Astrocyte (in vitro differentiated cells and primary cell): ENCODE measurements at regions not wholly inside any gene's neighbourhood (a gene's known extent, or its start where the extent isn't known, plus 50 kb on each side); places are given as distances from the start of the nearest gene placed in this dataset.

Source experiments
- DNase-seq: peaks from one replicate; pipeline ENCODE4 v3.0.0-alpha.2; 2010; ENCODE audit warnings: low read depth
- FAIRE-seq: peaks from 2 replicates; lab custom pipeline; 2011; peaks lifted over from hg19 to GRCh38; lab: Jason Lieb, UNC
- H2AFZ ChIP-seq: 2 replicates; pipeline ENCODE4 v1.6.0; 2012; ENCODE audit warnings: low read depth, low read length, inconsistent platforms
- H3K27ac ChIP-seq: 2 replicates; pipeline ENCODE4 v1.5.1; 2011; ENCODE audit warnings: low read depth, low read length, inconsistent platforms
- H3K27me3 ChIP-seq: 2 replicates; pipeline ENCODE4 v1.6.0; 2011; ENCODE audit warnings: low read length, inconsistent platforms; ENCODE audit not compliant: insufficient read depth
- H3K36me3 ChIP-seq: 2 replicates; pipeline ENCODE4 v1.5.1; 2011; ENCODE audit warnings: low read length, inconsistent platforms; ENCODE audit not compliant: insufficient read depth
- H3K4me1 ChIP-seq: 2 replicates; pipeline ENCODE4 v1.5.1; 2011; ENCODE audit warnings: low read length, inconsistent platforms; ENCODE audit not compliant: insufficient read depth
- H3K4me2 ChIP-seq: 2 replicates; pipeline ENCODE4 v1.6.0; 2012; ENCODE audit warnings: low read length, inconsistent platforms
- H3K4me3 ChIP-seq: 2 replicates; pipeline ENCODE4 v1.5.1; 2011; ENCODE audit warnings: low read depth, mild to moderate bottlenecking, low read length, inconsistent platforms; ENCODE audit not compliant: insufficient read depth
- H3K79me2 ChIP-seq: 2 replicates; pipeline ENCODE4 v1.6.0; 2012; ENCODE audit warnings: mild to moderate bottlenecking, low read length, inconsistent platforms; ENCODE audit not compliant: insufficient read depth
- H3K9ac ChIP-seq: 2 replicates; pipeline ENCODE4 v1.6.0; 2012; ENCODE audit warnings: mild to moderate bottlenecking, low read length, inconsistent platforms
- H3K9me3 ChIP-seq: 2 replicates; pipeline ENCODE4 v1.5.1; 2012; ENCODE audit warnings: low read depth, mild to moderate bottlenecking, low read length, inconsistent platforms; ENCODE audit not compliant: insufficient read depth
- H4K20me1 ChIP-seq: 2 replicates; pipeline ENCODE4 v1.6.0; 2012; ENCODE audit warnings: low read length, inconsistent platforms; ENCODE audit not compliant: insufficient read depth
- H3K27ac Mint-ChIP-seq: one replicate; pipeline ENCODE4 v1.8.0; 2021; ENCODE audit warnings: mild to moderate bottlenecking, mixed read lengths; ENCODE audit not compliant: unreplicated experiment
- H3K27me3 Mint-ChIP-seq: one replicate; pipeline ENCODE4 v1.8.0; 2021; ENCODE audit warnings: low read depth, mixed read lengths; ENCODE audit not compliant: unreplicated experiment
- H3K36me3 Mint-ChIP-seq: one replicate; pipeline ENCODE4 v1.8.0; 2021; ENCODE audit warnings: low read depth, mixed read lengths; ENCODE audit not compliant: unreplicated experiment
- H3K4me1 Mint-ChIP-seq: one replicate; pipeline ENCODE4 v1.8.0; 2021; ENCODE audit warnings: low read depth, mixed read lengths; ENCODE audit not compliant: unreplicated experiment
- H3K4me3 Mint-ChIP-seq: one replicate; pipeline ENCODE4 v1.8.0; 2021; ENCODE audit warnings: mild to moderate bottlenecking, moderate library complexity, mixed read lengths; ENCODE audit not compliant: unreplicated experiment
- H3K9me3 Mint-ChIP-seq: one replicate; pipeline ENCODE4 v1.8.0; 2021; ENCODE audit warnings: mild to moderate bottlenecking, mixed read lengths; ENCODE audit not compliant: unreplicated experiment
- EZH2 ChIP-seq: IDR thresholded peaks from 2 replicates; pipeline ENCODE4 v1.6.1; 2012; ENCODE audit warnings: mild to moderate bottlenecking, low read length, inconsistent platforms; ENCODE audit not compliant: insufficient read depth
- TF ChIP-seq, protein P1 (sequence below): IDR thresholded peaks from 2 replicates; pipeline ENCODE4 v1.5.1; 2011; ENCODE audit warnings: low read depth, mild to moderate bottlenecking, inconsistent platforms, low read length, moderate library complexity; ENCODE audit not compliant: insufficient read depth

DNA sequence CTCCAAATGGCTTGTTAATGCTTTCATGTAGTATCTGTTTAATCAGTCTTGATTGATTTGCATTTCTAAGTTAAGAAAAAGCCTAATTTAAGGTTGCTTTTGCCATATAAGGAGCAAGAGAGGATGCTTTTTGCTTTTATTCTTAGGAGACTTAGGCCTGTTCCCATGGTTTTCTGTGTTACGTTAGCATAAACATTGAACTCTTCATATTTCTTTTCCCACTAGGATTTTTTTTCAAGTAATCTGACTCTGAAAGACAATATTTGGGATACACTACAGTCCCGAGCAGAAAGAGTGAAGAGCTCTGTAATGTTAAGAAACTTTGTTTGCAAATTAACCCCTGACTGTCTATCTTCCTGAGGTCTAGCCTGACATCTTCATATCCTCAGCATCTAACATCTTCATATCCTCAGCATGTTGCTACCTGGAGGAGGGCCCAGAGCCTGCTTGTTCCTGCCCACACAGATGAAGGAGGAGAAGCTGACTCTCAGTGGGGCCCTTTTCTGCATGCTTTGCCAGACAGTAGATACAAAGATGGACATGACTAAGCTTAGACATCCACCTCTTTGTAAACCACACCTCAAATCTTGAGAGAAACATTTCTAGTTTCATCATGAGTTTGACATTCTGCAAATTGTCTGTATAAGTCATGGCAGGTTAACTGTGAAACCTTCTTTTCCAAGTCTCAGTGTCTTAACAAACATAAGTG is 86.2 kb upstream of the COL6A5 start:
- H3K27me3 Mint-ChIP-seq: peaks cover 6% of the 10 kb centered on the region
- H3K36me3 ChIP-seq: no peaks in the 10 kb centered on the region
- no peaks in the 10 kb centered on the region for H3K4me1 Mint-ChIP-seq
- no peak overlapping the region for H2AFZ ChIP-seq
- H3K9me3 ChIP-seq: no peaks in the 10 kb centered on the region
- no peaks in the 10 kb centered on the region for H3K4me1 ChIP-seq
- no peaks in the 10 kb centered on the region for H3K36me3 Mint-ChIP-seq
- no peaks in the 10 kb centered on the region for H3K79me2 ChIP-seq
- H3K27ac ChIP-seq: no peak overlapping the region
- no peak overlapping the region for H3K4me3 ChIP-seq
- DNase-seq (no peak), FAIRE-seq (no peak)
- H3K4me2 ChIP-seq: no peak overlapping the region
- TF ChIP-seq, protein P1, sequence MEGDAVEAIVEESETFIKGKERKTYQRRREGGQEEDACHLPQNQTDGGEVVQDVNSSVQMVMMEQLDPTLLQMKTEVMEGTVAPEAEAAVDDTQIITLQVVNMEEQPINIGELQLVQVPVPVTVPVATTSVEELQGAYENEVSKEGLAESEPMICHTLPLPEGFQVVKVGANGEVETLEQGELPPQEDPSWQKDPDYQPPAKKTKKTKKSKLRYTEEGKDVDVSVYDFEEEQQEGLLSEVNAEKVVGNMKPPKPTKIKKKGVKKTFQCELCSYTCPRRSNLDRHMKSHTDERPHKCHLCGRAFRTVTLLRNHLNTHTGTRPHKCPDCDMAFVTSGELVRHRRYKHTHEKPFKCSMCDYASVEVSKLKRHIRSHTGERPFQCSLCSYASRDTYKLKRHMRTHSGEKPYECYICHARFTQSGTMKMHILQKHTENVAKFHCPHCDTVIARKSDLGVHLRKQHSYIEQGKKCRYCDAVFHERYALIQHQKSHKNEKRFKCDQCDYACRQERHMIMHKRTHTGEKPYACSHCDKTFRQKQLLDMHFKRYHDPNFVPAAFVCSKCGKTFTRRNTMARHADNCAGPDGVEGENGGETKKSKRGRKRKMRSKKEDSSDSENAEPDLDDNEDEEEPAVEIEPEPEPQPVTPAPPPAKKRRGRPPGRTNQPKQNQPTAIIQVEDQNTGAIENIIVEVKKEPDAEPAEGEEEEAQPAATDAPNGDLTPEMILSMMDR: no peak
- TF ChIP-seq EZH2: no peak
- H3K9me3 Mint-ChIP-seq: no peaks in the 10 kb centered on the region
- H3K27me3 ChIP-seq: no peaks in the 10 kb centered on the region
- H3K9ac ChIP-seq: no peak overlapping the region
- no peak overlapping the region for H3K4me3 Mint-ChIP-seq
- no peaks in the 10 kb centered on the region for H4K20me1 ChIP-seq
- peak overlapping the region; percentile 10 for H3K27ac Mint-ChIP-seq

DNA sequence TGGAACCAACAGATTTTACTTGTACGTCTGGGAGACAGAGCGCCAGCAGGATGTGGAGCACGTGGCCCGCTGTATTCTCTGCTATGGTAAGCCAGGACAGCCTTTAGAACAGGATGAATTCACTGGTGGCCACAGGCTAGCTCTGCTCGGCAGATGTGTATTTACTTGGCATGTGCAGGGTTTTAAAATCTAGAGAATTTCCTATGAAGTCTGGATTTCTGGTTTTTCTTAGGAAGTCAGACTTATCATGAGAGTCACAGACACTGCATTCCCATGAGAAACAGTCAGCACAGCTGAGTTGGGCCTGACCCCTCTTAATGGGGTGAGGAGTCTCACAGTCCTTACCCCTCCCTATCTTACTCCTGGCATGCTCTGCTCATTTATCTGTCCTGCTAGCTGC is 84.6 kb upstream of the COL6A5 start:
- Histone ChIP-seq H3K9me3 (no peaks in the 10 kb centered on the region), H3K4me3 (no peak overlapping the region), H2AFZ (no peak overlapping the region), H3K4me1 (no peaks in the 10 kb centered on the region), H3K36me3 (no peaks in the 10 kb centered on the region), H4K20me1 (no peaks in the 10 kb centered on the region), H3K27ac (no peak overlapping the region), H3K4me2 (no peak overlapping the region), H3K27me3 (no peaks in the 10 kb centered on the region), H3K79me2 (no peaks in the 10 kb centered on the region), H3K9ac (no peak overlapping the region)
- H3K27ac Mint-ChIP-seq: no peak overlapping the region
- TF ChIP-seq EZH2: no peak
- TF ChIP-seq, protein P1: no peak
- H3K4me1 Mint-ChIP-seq: no peaks in the 10 kb centered on the region
- H3K4me3 Mint-ChIP-seq: no peak overlapping the region
- H3K27me3 Mint-ChIP-seq: peaks cover 6% of the 10 kb centered on the region
- DNase-seq (no peak), FAIRE-seq (no peak)
- no peaks in the 10 kb centered on the region for H3K36me3 Mint-ChIP-seq
- no peaks in the 10 kb centered on the region for H3K9me3 Mint-ChIP-seq

DNA sequence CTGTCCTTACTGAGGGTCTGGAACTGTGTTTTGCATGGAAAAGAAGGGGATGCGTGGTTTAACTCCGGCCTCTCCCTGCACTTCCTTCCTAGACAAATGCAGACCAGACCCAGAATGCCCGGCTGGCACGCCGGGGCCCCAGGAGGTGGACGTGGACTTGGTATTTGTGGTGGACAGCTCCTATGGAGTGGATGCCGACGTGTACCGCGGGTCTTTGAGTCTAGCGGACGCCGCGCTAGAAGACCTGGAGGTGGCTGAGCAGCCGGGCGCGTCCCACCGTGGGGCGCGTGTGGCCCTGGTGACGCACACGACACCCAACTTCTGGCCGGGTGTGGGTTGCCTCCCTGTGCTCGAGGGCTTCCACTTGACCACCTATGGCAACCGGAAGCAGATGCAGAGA is 81.8 kb upstream of the COL6A5 start:
- no peaks in the 10 kb centered on the region for H3K79me2 ChIP-seq
- no peaks in the 10 kb centered on the region for H4K20me1 ChIP-seq
- Mint-ChIP-seq H3K4me3 (no peak overlapping the region), H3K27me3 (no peaks in the 10 kb centered on the region), H3K9me3 (no peaks in the 10 kb centered on the region), H3K36me3 (no peaks in the 10 kb centered on the region), H3K4me1 (no peaks in the 10 kb centered on the region), H3K27ac (no peak overlapping the region)
- no peaks in the 10 kb centered on the region for H3K4me1 ChIP-seq
- H3K27me3 ChIP-seq: peaks cover 2% of the 10 kb centered on the region
- TF ChIP-seq, protein P1: no peak
- no peak for TF ChIP-seq EZH2
- H3K27ac ChIP-seq: no peak overlapping the region
- H2AFZ ChIP-seq: no peak overlapping the region
- H3K9me3 ChIP-seq: no peaks in the 10 kb centered on the region
- no peak for FAIRE-seq
- no peak overlapping the region for H3K4me3 ChIP-seq
- H3K36me3 ChIP-seq: no peaks in the 10 kb centered on the region
- no peak overlapping the region for H3K4me2 ChIP-seq
- H3K9ac ChIP-seq: no peak overlapping the region
- DNase-seq: no peak
